ENCODE measurements at regions not wholly inside any gene's neighbourhood (a gene's known extent, or its start where the extent isn't known, plus 50 kb on each side); places are given as distances from the start of the nearest gene placed in this dataset.

DNA sequence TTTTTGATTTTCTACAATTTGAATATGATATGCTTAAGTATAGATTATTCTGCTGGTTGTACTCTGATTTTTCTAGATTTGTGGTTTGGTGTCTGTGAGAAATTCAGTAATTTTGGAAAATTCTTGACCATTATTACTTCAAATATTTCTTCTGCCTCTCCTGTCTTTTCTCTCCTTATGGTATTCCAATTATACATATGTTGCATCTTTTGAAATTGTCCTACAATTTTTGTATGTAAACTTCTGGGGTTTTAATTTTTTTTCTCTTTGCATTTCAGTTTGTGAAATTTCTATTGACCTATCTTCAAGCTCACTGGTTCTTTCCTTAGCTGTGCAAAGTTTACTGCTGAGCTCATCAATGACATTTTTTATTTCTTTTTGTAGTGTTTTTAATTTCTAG lies 534.4 kb upstream of the SLC35B3 start:
- TF ChIP-seq, protein P1, sequence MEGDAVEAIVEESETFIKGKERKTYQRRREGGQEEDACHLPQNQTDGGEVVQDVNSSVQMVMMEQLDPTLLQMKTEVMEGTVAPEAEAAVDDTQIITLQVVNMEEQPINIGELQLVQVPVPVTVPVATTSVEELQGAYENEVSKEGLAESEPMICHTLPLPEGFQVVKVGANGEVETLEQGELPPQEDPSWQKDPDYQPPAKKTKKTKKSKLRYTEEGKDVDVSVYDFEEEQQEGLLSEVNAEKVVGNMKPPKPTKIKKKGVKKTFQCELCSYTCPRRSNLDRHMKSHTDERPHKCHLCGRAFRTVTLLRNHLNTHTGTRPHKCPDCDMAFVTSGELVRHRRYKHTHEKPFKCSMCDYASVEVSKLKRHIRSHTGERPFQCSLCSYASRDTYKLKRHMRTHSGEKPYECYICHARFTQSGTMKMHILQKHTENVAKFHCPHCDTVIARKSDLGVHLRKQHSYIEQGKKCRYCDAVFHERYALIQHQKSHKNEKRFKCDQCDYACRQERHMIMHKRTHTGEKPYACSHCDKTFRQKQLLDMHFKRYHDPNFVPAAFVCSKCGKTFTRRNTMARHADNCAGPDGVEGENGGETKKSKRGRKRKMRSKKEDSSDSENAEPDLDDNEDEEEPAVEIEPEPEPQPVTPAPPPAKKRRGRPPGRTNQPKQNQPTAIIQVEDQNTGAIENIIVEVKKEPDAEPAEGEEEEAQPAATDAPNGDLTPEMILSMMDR (IDR thresholded peaks at IDR 0.05; ENCODE audit: extremely low read depth in 1 of 2, insufficient read depth in 1 of 2, low read depth in 1 of 2, low read length in 2 of 2): no peak
- no peak for TF ChIP-seq POLR2AphosphoS5 (IDR thresholded peaks at IDR 0.05; ENCODE audit: insufficient read depth, low read depth, low read length)
- no peak for TF ChIP-seq EZH2 (IDR thresholded peaks at IDR 0.05; ENCODE audit: borderline replicate concordance, low read depth, low read length, severe bottlenecking)
- no peak for TF ChIP-seq POLR2A (IDR thresholded peaks at IDR 0.05; ENCODE audit: low read depth, low read length)
